DOHH2 (cell line): ENCODE measurements at regions not wholly inside any gene's neighbourhood (a gene's known extent, or its start where the extent isn't known, plus 50 kb on each side); places are given as distances from the start of the nearest gene placed in this dataset.
"Not testable (repeated sequence)": the region's sequence is repeated elsewhere in the genome, so short reads cannot be mapped to it uniquely, and the experiment has no call there.

ENCODE experiments used
- H3F3A ChIP-seq: fragments of 200-600 bp; sonication (generic), shearing (Covaris generic); 2 replicates; pipeline ENCODE4 v1.6.0; 2016; ENCODE audit warnings: antibody characterized with exemption, mild to moderate bottlenecking; ENCODE audit not compliant: control insufficient read depth, insufficient read depth
- H3K27ac ChIP-seq: fragments of 200-600 bp; sonication (generic); 2 replicates; pipeline ENCODE4 v1.5.1; 2014; ENCODE audit warnings: low read depth, mild to moderate bottlenecking, low read length, moderate library complexity
- H3K27me3 ChIP-seq: fragments of 200-600 bp; sonication (generic); 2 replicates; pipeline ENCODE4 v1.6.1; 2014; ENCODE audit warnings: mild to moderate bottlenecking, low read length, mixed read lengths; ENCODE audit not compliant: control insufficient read depth
- H3K36me3 ChIP-seq: fragments of 200-600 bp; sonication (generic); 2 replicates; pipeline ENCODE4 v1.6.1; 2014; ENCODE audit warnings: mild to moderate bottlenecking, low read length, moderate library complexity, mixed read lengths; ENCODE audit not compliant: control insufficient read depth
- H3K4me1 ChIP-seq: fragments of 200-600 bp; sonication (generic); 2 replicates; pipeline ENCODE4 v1.6.1; 2014; ENCODE audit warnings: mild to moderate bottlenecking, low read length, mixed read lengths; ENCODE audit not compliant: control insufficient read depth
- H3K4me2 ChIP-seq: fragments of 200-600 bp; sonication (generic); 2 replicates; pipeline ENCODE4 v1.6.0; 2014; ENCODE audit warnings: mild to moderate bottlenecking, low read length, moderate library complexity
- H3K4me3 ChIP-seq: fragments of 200-600 bp; sonication (generic); 2 replicates; pipeline ENCODE4 v1.5.1; 2014; ENCODE audit warnings: mild to moderate bottlenecking, low read length, mixed read lengths
- H3K79me2 ChIP-seq: fragments of 200-600 bp; sonication (generic); 2 replicates; pipeline ENCODE4 v1.6.1; 2014; ENCODE audit warnings: mild to moderate bottlenecking, low read length, mixed read lengths; ENCODE audit not compliant: control insufficient read depth
- H3K9me2 ChIP-seq: fragments of 200-600 bp; sonication (generic); replicated peaks from 2 replicates; pipeline ENCODE4 v1.6.1; 2014; ENCODE audit warnings: mild to moderate bottlenecking, low read length, mixed read lengths; ENCODE audit not compliant: control insufficient read depth
- H3K9me3 ChIP-seq: fragments of 200-600 bp; sonication (generic); 2 replicates; pipeline ENCODE4 v1.6.1; 2014; ENCODE audit warnings: antibody characterized with exemption, low read length, mixed read lengths; ENCODE audit not compliant: control insufficient read depth, insufficient read depth
- H4K20me1 ChIP-seq: fragments of 200-600 bp; sonication (generic); 2 replicates; pipeline ENCODE4 v1.6.0; 2014; ENCODE audit warnings: low read depth, mild to moderate bottlenecking, antibody characterized with exemption, low read length, moderate library complexity; ENCODE audit not compliant: control insufficient read depth, insufficient read depth
- CTCF ChIP-seq: fragments of 200-600 bp; sonication (generic); IDR thresholded peaks from one replicate; pipeline ENCODE4 v1.5.1; 2014; ENCODE audit warnings: antibody characterized with exemption, mild to moderate bottlenecking, low read depth, low read length; ENCODE audit not compliant: poor library complexity, severe bottlenecking
- EZH2phosphoT487 ChIP-seq: fragments of 200-600 bp; sonication (generic); IDR thresholded peaks from 2 replicates; pipeline ENCODE4 v1.6.1; 2017; ENCODE audit warnings: borderline replicate concordance, mild to moderate bottlenecking, antibody characterized with exemption, low read length, moderate library complexity, mixed read lengths

DNA sequence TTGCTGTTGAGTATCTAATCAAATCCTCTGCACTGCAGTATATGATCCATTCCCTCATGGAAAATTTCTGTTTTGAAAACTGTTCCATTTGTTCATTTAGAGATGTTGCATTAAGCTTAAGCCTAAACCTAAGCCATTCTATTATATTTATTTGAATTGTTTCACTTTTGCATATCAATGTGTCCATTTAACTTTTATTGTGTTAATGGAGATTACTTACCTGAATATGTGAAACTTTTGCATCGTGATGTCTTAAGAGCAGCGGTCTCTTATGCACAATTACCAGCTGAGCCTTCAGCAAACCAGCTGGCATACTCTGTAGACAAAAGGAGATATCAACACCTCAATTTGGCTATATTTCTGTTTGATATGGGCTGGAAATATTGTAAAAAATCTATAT, 922.5 kb upstream of the FBXO33 start:
- Histone ChIP-seq H3K36me3 (no peaks in the 10 kb centered on the region), H4K20me1 (no peaks in the 10 kb centered on the region)

DNA sequence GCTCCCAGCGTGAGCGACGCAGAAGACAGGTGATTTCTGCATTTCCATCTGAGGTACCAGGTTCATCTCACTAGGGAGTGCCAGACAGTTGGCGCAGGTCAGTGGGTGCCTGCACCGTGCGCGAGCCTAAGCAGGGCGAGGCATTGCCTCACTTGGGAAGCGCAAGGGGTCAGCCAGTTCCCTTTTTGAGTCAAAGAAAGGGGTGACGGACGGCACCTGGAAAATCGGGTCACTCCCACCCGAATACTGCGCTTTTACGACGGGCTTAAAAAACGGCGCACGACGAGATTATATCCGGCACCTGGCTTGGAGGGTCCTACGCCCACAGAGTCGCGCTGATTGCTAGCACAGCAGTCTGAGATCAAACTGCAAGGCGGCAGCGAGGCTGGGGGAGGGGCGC, 915.9 kb upstream of the FBXO33 start:
- H3K27me3 ChIP-seq, H3K4me3 ChIP-seq, H3K4me2 ChIP-seq, H3K36me3 ChIP-seq, H3K79me2 ChIP-seq, H3F3A ChIP-seq, H3K9me3 ChIP-seq, H4K20me1 ChIP-seq, H3K27ac ChIP-seq, H3K9me2 ChIP-seq, H3K4me1 ChIP-seq: not testable (repeated sequence)

More for the DNA sequence above, 922.5 kb upstream of the FBXO33 start:
- no peaks in the 10 kb centered on the region for H3K27me3 ChIP-seq
- no peaks in the 10 kb centered on the region for H3K9me3 ChIP-seq
- no peaks in the 10 kb centered on the region for H3K9me2 ChIP-seq
- no peaks in the 10 kb centered on the region for H3K4me1 ChIP-seq
- H3K4me3 ChIP-seq, result no peak overlapping the region
- H3K27ac ChIP-seq, result no peak overlapping the region
- no peaks in the 10 kb centered on the region for H3K79me2 ChIP-seq
- H3F3A ChIP-seq, result no peaks in the 10 kb centered on the region
- TF ChIP-seq CTCF, result no peak
- no peak for TF ChIP-seq EZH2phosphoT487
- no peak overlapping the region for H3K4me2 ChIP-seq

- Histone ChIP-seq H3K9me2 (no peaks in the 10 kb centered on the region), H3K4me3 (no peak overlapping the region), H3K9me3 (no peaks in the 10 kb centered on the region), H3K79me2 (no peaks in the 10 kb centered on the region), H4K20me1 (no peaks in the 10 kb centered on the region), H3F3A (no peaks in the 10 kb centered on the region), H3K27ac (no peak overlapping the region), H3K36me3 (no peaks in the 10 kb centered on the region), H3K27me3 (no peaks in the 10 kb centered on the region), H3K4me1 (no peaks in the 10 kb centered on the region), H3K4me2 (no peak overlapping the region)
- TF ChIP-seq CTCF (no peak), EZH2phosphoT487 (no peak)
These were observed 915.4 kb upstream of the FBXO33 start for GRCh38 chr14:40347675-40348074.

GRCh38 chr14:40346275-40346674, 914.0 kb upstream of the FBXO33 start:
- no peaks in the 10 kb centered on the region for H4K20me1 ChIP-seq
- H3K4me3 ChIP-seq, result no peak overlapping the region

More at GRCh38 chr14:40346275-40346674, 914.0 kb upstream of the FBXO33 start:
- Histone ChIP-seq H3F3A (no peaks in the 10 kb centered on the region), H3K27me3 (no peaks in the 10 kb centered on the region), H3K4me1 (no peaks in the 10 kb centered on the region), H3K9me2 (no peaks in the 10 kb centered on the region), H3K79me2 (no peaks in the 10 kb centered on the region), H3K9me3 (no peaks in the 10 kb centered on the region), H3K27ac (no peak overlapping the region), H3K4me2 (no peak overlapping the region), H3K36me3 (no peaks in the 10 kb centered on the region)
- TF ChIP-seq CTCF (no peak), EZH2phosphoT487 (no peak)
